ENCODE measurements at regions not wholly inside any gene's neighbourhood (a gene's known extent, or its start where the extent isn't known, plus 50 kb on each side); places are given as distances from the start of the nearest gene placed in this dataset.

- Histone ChIP-seq H3K9me2 (replicated peaks; ENCODE audit: low read length) (no peaks in the 10 kb centered on the region), H3K27ac (ENCODE audit: low read length) (no peak overlapping the region), H3K9me3 (ENCODE audit: low read length) (no peaks in the 10 kb centered on the region), H3K4me1 (ENCODE audit: insufficient read depth, low read length) (peaks cover 63% of the 10 kb centered on the region), H3K27me3 (ENCODE audit: low read length) (no peaks in the 10 kb centered on the region), H3F3A (ENCODE audit: low read length, unreplicated experiment) (peaks cover 11% of the 10 kb centered on the region), H3K4me3 (ENCODE audit: low read length) (no peak overlapping the region), H2AFZ (ENCODE audit: low read length) (no peak overlapping the region), H4K20me1 (ENCODE audit: low read length) (no peaks in the 10 kb centered on the region), H3K79me2 (ENCODE audit: low read length) (no peaks in the 10 kb centered on the region), H3K9ac (ENCODE audit: low read length) (no peak overlapping the region), H3K4me2 (ENCODE audit: low read length) (no peak overlapping the region), H3K36me3 (ENCODE audit: low read depth, low read length) (no peaks in the 10 kb centered on the region)
- TF ChIP-seq CTCF (conservative IDR thresholded peaks at IDR 0.05; ENCODE audit: low read depth, low read length) (no peak), EZH2 (IDR thresholded peaks at IDR 0.05; ENCODE audit: low read length, unreplicated experiment) (no peak), EZH2phosphoT487 (IDR thresholded peaks at IDR 0.05; ENCODE audit: borderline replicate concordance, low read length) (no peak)
- ChIA-PET CTCF (no interaction called here), POLR2A (ENCODE audit: unreplicated experiment) (no interaction called here)
- DNase-seq (no peak), ATAC-seq (no peak)
- intact Hi-C loops (cut with micrococcal nuclease), result no loop called here
- no TSS peak for BruUV-seq (replicated peaks)
Measured at GRCh38 chr5:6084376-6084775, 294.0 kb downstream of the MED10 start.

- no peaks in the 10 kb centered on the region for H3K79me2 ChIP-seq (ENCODE audit: low read length)
- no peaks in the 10 kb centered on the region for H3K36me3 ChIP-seq (ENCODE audit: low read depth, low read length)
- no peaks in the 10 kb centered on the region for H3K9me2 ChIP-seq (replicated peaks; ENCODE audit: low read length)
- TF ChIP-seq EZH2 (IDR thresholded peaks at IDR 0.05; ENCODE audit: low read length, unreplicated experiment) (no peak), EZH2phosphoT487 (IDR thresholded peaks at IDR 0.05; ENCODE audit: borderline replicate concordance, low read length) (no peak), CTCF (conservative IDR thresholded peaks at IDR 0.05; ENCODE audit: low read depth, low read length) (no peak)
- H3K9ac ChIP-seq (ENCODE audit: low read length), result no peak overlapping the region; the same call in 1 of the 2 replicates
- intact Hi-C loops (cut with micrococcal nuclease), result no loop called here
- no peak for ATAC-seq
- H3K4me3 ChIP-seq (ENCODE audit: low read length), result no peak overlapping the region
- H3K4me2 ChIP-seq (ENCODE audit: low read length), result peak overlapping the region; percentile 63
- POLR2A ChIA-PET (ENCODE audit: unreplicated experiment), result no interaction called here
- CTCF ChIA-PET, result no interaction called here
- BruUV-seq (replicated peaks), result no TSS peak
- DNase-seq, result peak; percentile 61
- peaks cover 11% of the 10 kb centered on the region for H3F3A ChIP-seq (ENCODE audit: low read length, unreplicated experiment)
- peak overlapping the region; percentile 91 for H3K27ac ChIP-seq (ENCODE audit: low read length)
- H3K27me3 ChIP-seq (ENCODE audit: low read length), result no peaks in the 10 kb centered on the region
- H2AFZ ChIP-seq (ENCODE audit: low read length), result peak overlapping the region; percentile 35
- no peaks in the 10 kb centered on the region for H3K9me3 ChIP-seq (ENCODE audit: low read length)
- H3K4me1 ChIP-seq (ENCODE audit: insufficient read depth, low read length), result peaks cover 63% of the 10 kb centered on the region
- H4K20me1 ChIP-seq (ENCODE audit: low read length), result no peaks in the 10 kb centered on the region
Measured at GRCh38 chr5:6083311-6083978, 294.9 kb downstream of the MED10 start.

GRCh38 chr5:6082685-6083084, 295.7 kb downstream of the MED10 start:
- Histone ChIP-seq H2AFZ (ENCODE audit: low read length) (peak overlapping the region; percentile 24; the same call in 1 of the 2 replicates), H3K9me3 (ENCODE audit: low read length) (no peaks in the 10 kb centered on the region), H3K4me1 (ENCODE audit: insufficient read depth, low read length) (peaks cover 63% of the 10 kb centered on the region), H3K36me3 (ENCODE audit: low read depth, low read length) (no peaks in the 10 kb centered on the region), H3K79me2 (ENCODE audit: low read length) (no peaks in the 10 kb centered on the region), H3K9me2 (replicated peaks; ENCODE audit: low read length) (no peaks in the 10 kb centered on the region), H3K27me3 (ENCODE audit: low read length) (no peaks in the 10 kb centered on the region), H3K4me2 (ENCODE audit: low read length) (peak overlapping the region; percentile 63), H3K4me3 (ENCODE audit: low read length) (peak overlapping the region; percentile 17; the same call in 1 of the 2 replicates), H3F3A (ENCODE audit: low read length, unreplicated experiment) (peaks cover 11% of the 10 kb centered on the region), H3K9ac (ENCODE audit: low read length) (peak overlapping the region; percentile 64), H3K27ac (ENCODE audit: low read length) (peak overlapping the region; percentile 91), H4K20me1 (ENCODE audit: low read length) (no peaks in the 10 kb centered on the region)
- ATAC-seq, result peak; percentile 14; the same call in 1 of the 2 replicates
- DNase-seq, result peak; percentile 86
- intact Hi-C loops (cut with micrococcal nuclease), result no loop called here
- CTCF ChIA-PET, result no interaction called here
- POLR2A ChIA-PET (ENCODE audit: unreplicated experiment), result no interaction called here
- TF ChIP-seq EZH2phosphoT487 (IDR thresholded peaks at IDR 0.05; ENCODE audit: borderline replicate concordance, low read length), result no peak
- no peak for TF ChIP-seq EZH2 (IDR thresholded peaks at IDR 0.05; ENCODE audit: low read length, unreplicated experiment)
- no peak for TF ChIP-seq CTCF (conservative IDR thresholded peaks at IDR 0.05; ENCODE audit: low read depth, low read length)
- no TSS peak for BruUV-seq (replicated peaks)

Measured in PC-3 (cell line).